HG02885 (cell line): ENCODE measurements at regions not wholly inside any gene's neighbourhood (a gene's known extent, or its start where the extent isn't known, plus 50 kb on each side); places are given as distances from the start of the nearest gene placed in this dataset.
"Not testable (repeated sequence)": the region's sequence is repeated elsewhere in the genome, so short reads cannot be mapped to it uniquely, and the experiment has no call there.

ENCODE experiments used
- ATAC-seq: cut with Tn5 transposase; IDR thresholded peaks from one replicate; pipeline ENCODE4 v1.9.1; 2021; ENCODE audit warnings: mild to moderate bottlenecking; ENCODE audit not compliant: unreplicated experiment, poor library complexity

GRCh38 chr7:51613911-51614357 is 297.3 kb upstream of the COBL start:
- ATAC-seq, result no peak

GRCh38 chr7:51611937-51612336 is 295.3 kb upstream of the COBL start:
- ATAC-seq, result no peak

GRCh38 chr7:51607447-51607846 is 290.8 kb upstream of the COBL start:
- no peak for ATAC-seq

- no peak for ATAC-seq
These were observed 290.1 kb upstream of the COBL start for GRCh38 chr7:51606601-51607154.

GRCh38 chr7:51602376-51602775 is 285.8 kb upstream of the COBL start:
- ATAC-seq, result no peak

- ATAC-seq, result no peak
These were observed 284.9 kb upstream of the COBL start for GRCh38 chr7:51601461-51601860.

- ATAC-seq, result not testable (repeated sequence)
These were observed 283.3 kb upstream of the COBL start for GRCh38 chr7:51599935-51600334.

- no peak for ATAC-seq
These were observed 277.0 kb upstream of the COBL start for GRCh38 chr7:51593628-51594027.

GRCh38 chr7:51592842-51593599 is 276.4 kb upstream of the COBL start:
- no peak for ATAC-seq

- ATAC-seq, result no peak
These were observed 274.6 kb upstream of the COBL start for GRCh38 chr7:51591223-51591622.

- no peak for ATAC-seq
These were observed 274.1 kb upstream of the COBL start for GRCh38 chr7:51590746-51591145.

- ATAC-seq, result no peak
These were observed 272.5 kb upstream of the COBL start for GRCh38 chr7:51589111-51589510.

GRCh38 chr7:51587604-51588003 is 271.0 kb upstream of the COBL start:
- no peak for ATAC-seq

GRCh38 chr7:51577390-51577789 is 260.8 kb upstream of the COBL start:
- ATAC-seq, result no peak

GRCh38 chr7:51569581-51569980 is 253.0 kb upstream of the COBL start:
- ATAC-seq, result no peak

GRCh38 chr7:51569176-51569575 is 252.6 kb upstream of the COBL start:
- no peak for ATAC-seq

GRCh38 chr7:51551070-51551469 is 234.5 kb upstream of the COBL start:
- no peak for ATAC-seq

GRCh38 chr7:51545131-51545530 is 228.5 kb upstream of the COBL start:
- ATAC-seq, result no peak

GRCh38 chr7:51543801-51544553 is 227.4 kb upstream of the COBL start:
- ATAC-seq, result no peak

- ATAC-seq, result not testable (repeated sequence)
These were observed 224.3 kb upstream of the COBL start for GRCh38 chr7:51540906-51541305.

GRCh38 chr7:51539840-51540239 is 223.2 kb upstream of the COBL start:
- ATAC-seq, result no peak
